HG03442 (cell line): ENCODE measurements at regions not wholly inside any gene's neighbourhood (a gene's known extent, or its start where the extent isn't known, plus 50 kb on each side); places are given as distances from the start of the nearest gene placed in this dataset.
A peak's percentile ranks its signal among the peaks of the same experiment; 100 is the strongest.

Source experiments
- ATAC-seq: cut with Tn5 transposase; IDR thresholded peaks from one replicate; pipeline ENCODE4 v1.9.1; 2021; ENCODE audit warnings: mild to moderate bottlenecking, moderate library complexity; ENCODE audit not compliant: unreplicated experiment

GRCh38 chr6:87938287-87938686 is 109.4 kb upstream of the SPACA1 start:
- ATAC-seq: no peak

GRCh38 chr6:87936065-87936464 is 111.6 kb upstream of the SPACA1 start:
- ATAC-seq: no peak

- ATAC-seq: no peak
These were observed 112.4 kb upstream of the SPACA1 start for GRCh38 chr6:87935196-87935595.

- ATAC-seq: no peak
These were observed 115.3 kb upstream of the SPACA1 start for GRCh38 chr6:87932361-87932760.

- peak; percentile 55 for ATAC-seq
These were observed 117.8 kb upstream of the SPACA1 start for GRCh38 chr6:87929843-87930288.

- no peak for ATAC-seq
These were observed 121.0 kb upstream of the SPACA1 start for GRCh38 chr6:87926687-87927086.

GRCh38 chr6:87926072-87926471 is 121.6 kb upstream of the SPACA1 start:
- no peak for ATAC-seq

- ATAC-seq: peak; percentile 51
These were observed 122.1 kb upstream of the SPACA1 start for GRCh38 chr6:87925373-87926060.

GRCh38 chr6:87923389-87924050 is 124.1 kb upstream of the SPACA1 start:
- no peak for ATAC-seq

GRCh38 chr6:87922947-87923330 is 124.7 kb upstream of the SPACA1 start:
- ATAC-seq: peak; percentile 70

- peak; percentile 1 for ATAC-seq
These were observed 125.3 kb upstream of the SPACA1 start for GRCh38 chr6:87922196-87922946.

GRCh38 chr6:87921034-87921433 is 126.6 kb upstream of the SPACA1 start:
- no peak for ATAC-seq

GRCh38 chr6:87920245-87920644 is 127.4 kb upstream of the SPACA1 start:
- no peak for ATAC-seq

- no peak for ATAC-seq
These were observed 128.2 kb upstream of the SPACA1 start for GRCh38 chr6:87919416-87919815.

- ATAC-seq: no peak
These were observed 128.6 kb upstream of the SPACA1 start for GRCh38 chr6:87919001-87919400.

GRCh38 chr6:87918461-87918941 is 129.1 kb upstream of the SPACA1 start:
- no peak for ATAC-seq

- ATAC-seq: no peak
These were observed 129.8 kb upstream of the SPACA1 start for GRCh38 chr6:87917886-87918285.

- ATAC-seq: no peak
These were observed 131.2 kb upstream of the SPACA1 start for GRCh38 chr6:87916446-87916845.

- peak; percentile 89 for ATAC-seq
These were observed 132.8 kb upstream of the SPACA1 start for GRCh38 chr6:87914637-87915395.

GRCh38 chr6:87913974-87914373 is 133.7 kb upstream of the SPACA1 start:
- no peak for ATAC-seq

- ATAC-seq: no peak
These were observed 135.5 kb upstream of the SPACA1 start for GRCh38 chr6:87912102-87912501.
